RWPE2 (cell line): ENCODE measurements at regions not wholly inside any gene's neighbourhood (a gene's known extent, or its start where the extent isn't known, plus 50 kb on each side); places are given as distances from the start of the nearest gene placed in this dataset.

Experiments
- ATAC-seq: fragments of 200-7000 bp; cut with Tn5 transposase; 3 replicates; pipeline ENCODE4 v1.9.1; 2021; ENCODE audit warnings: low read depth
- DNase-seq: peaks from one replicate; pipeline ENCODE4 v3.0.0-alpha.2; 2020; ENCODE audit warnings: low spot score
- H3K27ac ChIP-seq: fragments of 450-650 bp; 2 replicates; pipeline ENCODE4 v1.5.1; 2017; ENCODE audit warnings: mild to moderate bottlenecking; ENCODE audit not compliant: poor library complexity, severe bottlenecking
- H3K27me3 ChIP-seq: fragments of 250-450 bp; sonication (Bioruptor Pico); 2 replicates; pipeline ENCODE4 v1.5.1; 2021; ENCODE audit warnings: mild to moderate bottlenecking, moderate library complexity; ENCODE audit not compliant: insufficient read depth, poor library complexity, severe bottlenecking
- H3K36me3 ChIP-seq: fragments of 250-450 bp; sonication (Bioruptor Pico); 2 replicates; pipeline ENCODE4 v1.5.1; 2020; ENCODE audit warnings: low read depth, mild to moderate bottlenecking, moderate library complexity
- H3K4me1 ChIP-seq: fragments of 250-450 bp; sonication (Bioruptor Pico); 2 replicates; pipeline ENCODE4 v1.5.1; 2021; ENCODE audit warnings: mild to moderate bottlenecking, moderate library complexity; ENCODE audit not compliant: insufficient read depth, poor library complexity, severe bottlenecking
- H3K4me3 ChIP-seq: fragments of 250-450 bp; sonication (Bioruptor Pico); 2 replicates; pipeline ENCODE4 v1.5.1; 2021; ENCODE audit warnings: mild to moderate bottlenecking, moderate library complexity; ENCODE audit not compliant: severe bottlenecking
- H3K9me3 ChIP-seq: fragments of 250-450 bp; sonication (Bioruptor Pico); 2 replicates; pipeline ENCODE4 v1.5.1; 2021; ENCODE audit warnings: mild to moderate bottlenecking, moderate library complexity; ENCODE audit not compliant: severe bottlenecking
- CTCF ChIP-seq: fragments of 450-650 bp; IDR thresholded peaks from one replicate; pipeline ENCODE4 v1.5.1; 2017; ENCODE audit warnings: mild to moderate bottlenecking, moderate library complexity; ENCODE audit not compliant: poor library complexity, severe bottlenecking

- no peak for TF ChIP-seq CTCF
- Histone ChIP-seq H3K9me3 (no peaks in the 10 kb centered on the region), H3K36me3 (no peaks in the 10 kb centered on the region), H3K27ac (no peak overlapping the region), H3K4me3 (no peak overlapping the region), H3K4me1 (peaks cover 29% of the 10 kb centered on the region), H3K27me3 (no peaks in the 10 kb centered on the region)
- no peak for DNase-seq
- no peak for ATAC-seq
Measured at GRCh38 chr7:106488465-106488864, 172.5 kb downstream of the CCDC71L start.

DNA sequence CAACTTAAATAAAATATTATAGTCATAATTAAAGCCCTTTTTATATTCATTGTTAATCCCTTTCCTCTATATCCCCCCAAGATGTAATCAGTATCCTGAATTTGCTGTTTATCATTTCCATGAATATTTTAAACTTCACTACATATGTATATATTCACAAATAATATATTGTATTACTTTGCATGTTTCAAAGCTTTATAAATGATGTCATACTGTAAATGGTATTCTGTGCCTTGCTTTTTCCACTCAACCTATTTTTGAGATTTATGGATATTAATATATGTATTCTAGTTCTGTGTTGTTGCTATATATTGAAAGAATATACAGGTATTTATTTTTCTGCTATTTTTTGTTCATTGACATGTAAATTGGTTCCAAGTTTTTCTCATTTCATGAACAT lies 173.1 kb downstream of the CCDC71L start:
- no peaks in the 10 kb centered on the region for H3K36me3 ChIP-seq
- ATAC-seq (no peak), DNase-seq (no peak)
- no peak overlapping the region for H3K4me3 ChIP-seq
- no peak overlapping the region for H3K27ac ChIP-seq
- H3K9me3 ChIP-seq, result no peaks in the 10 kb centered on the region
- H3K4me1 ChIP-seq, result peaks cover 29% of the 10 kb centered on the region
- no peak for TF ChIP-seq CTCF
- no peaks in the 10 kb centered on the region for H3K27me3 ChIP-seq

- no peak overlapping the region for H3K4me3 ChIP-seq
- H3K27me3 ChIP-seq, result no peaks in the 10 kb centered on the region
- no peaks in the 10 kb centered on the region for H3K9me3 ChIP-seq
- H3K36me3 ChIP-seq, result no peaks in the 10 kb centered on the region
- peak overlapping the region; percentile 86 for H3K27ac ChIP-seq
- H3K4me1 ChIP-seq, result peaks cover 29% of the 10 kb centered on the region
- ATAC-seq, result peak; percentile 96
- TF ChIP-seq CTCF, result no peak
- DNase-seq, result no peak
Measured at GRCh38 chr7:106486331-106486730, 174.6 kb downstream of the CCDC71L start.

GRCh38 chr7:106485919-106486318 lies 175.0 kb downstream of the CCDC71L start:
- peak overlapping the region; percentile 86 for H3K27ac ChIP-seq
- H3K4me3 ChIP-seq, result no peak overlapping the region
- DNase-seq, result no peak
- H3K4me1 ChIP-seq, result peaks cover 29% of the 10 kb centered on the region
- no peak for TF ChIP-seq CTCF
- H3K27me3 ChIP-seq, result no peaks in the 10 kb centered on the region
- no peaks in the 10 kb centered on the region for H3K9me3 ChIP-seq
- no peak for ATAC-seq
- H3K36me3 ChIP-seq, result no peaks in the 10 kb centered on the region

DNA sequence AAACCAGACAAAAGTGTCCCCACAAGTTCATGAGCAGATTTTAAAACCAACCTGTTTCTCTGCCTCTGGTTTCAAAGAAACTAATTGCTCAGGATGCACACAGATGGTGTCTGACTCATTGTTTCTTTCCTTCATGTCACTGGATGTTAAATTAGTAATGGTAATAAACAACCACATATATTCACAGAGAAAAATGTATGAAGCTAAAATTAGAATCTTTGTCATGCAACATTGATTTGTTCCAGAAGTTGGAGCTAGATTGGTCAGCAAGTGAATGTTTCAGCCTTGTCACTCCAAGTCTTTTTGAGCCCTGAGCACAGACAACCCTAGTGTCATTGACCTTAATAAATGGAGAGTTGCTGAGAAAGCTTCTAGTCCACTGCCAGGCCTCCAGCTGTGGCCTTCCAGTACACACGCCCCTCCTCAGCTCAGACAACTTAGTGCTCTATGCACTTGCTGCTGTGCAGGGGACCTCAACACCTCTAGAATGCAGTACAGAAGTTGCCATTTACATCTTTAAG lies 175.9 kb downstream of the CCDC71L start:
- DNase-seq, result no peak
- no peak for TF ChIP-seq CTCF
- H3K27ac ChIP-seq, result peak overlapping the region; percentile 86

More for the DNA sequence above, 175.9 kb downstream of the CCDC71L start:
- Histone ChIP-seq H3K9me3 (no peaks in the 10 kb centered on the region), H3K27me3 (no peaks in the 10 kb centered on the region), H3K4me1 (peaks cover 29% of the 10 kb centered on the region), H3K4me3 (no peak overlapping the region), H3K36me3 (no peaks in the 10 kb centered on the region)
- ATAC-seq, result peak; percentile 48
